GM12892 (cell line): ENCODE measurements at regions not wholly inside any gene's neighbourhood (a gene's known extent, or its start where the extent isn't known, plus 50 kb on each side); places are given as distances from the start of the nearest gene placed in this dataset.
"Not testable (repeated sequence)": the region's sequence is repeated elsewhere in the genome, so short reads cannot be mapped to it uniquely, and the experiment has no call there.

Source experiments
- POLR2A ChIP-seq: IDR thresholded peaks from 2 replicates; pipeline ENCODE4 v1.6.1; 2011; ENCODE audit warnings: low read depth, low read length, control low read depth
- POLR2AphosphoS5 ChIP-seq: IDR thresholded peaks from 2 replicates; pipeline ENCODE4 v1.6.1; 2011; ENCODE audit warnings: low read depth, low read length, control low read depth
- TAF1 ChIP-seq: IDR thresholded peaks from 2 replicates; pipeline ENCODE4 v1.6.1; 2011; ENCODE audit warnings: low read depth, mild to moderate bottlenecking, control low read depth, low read length, borderline replicate concordance

DNA sequence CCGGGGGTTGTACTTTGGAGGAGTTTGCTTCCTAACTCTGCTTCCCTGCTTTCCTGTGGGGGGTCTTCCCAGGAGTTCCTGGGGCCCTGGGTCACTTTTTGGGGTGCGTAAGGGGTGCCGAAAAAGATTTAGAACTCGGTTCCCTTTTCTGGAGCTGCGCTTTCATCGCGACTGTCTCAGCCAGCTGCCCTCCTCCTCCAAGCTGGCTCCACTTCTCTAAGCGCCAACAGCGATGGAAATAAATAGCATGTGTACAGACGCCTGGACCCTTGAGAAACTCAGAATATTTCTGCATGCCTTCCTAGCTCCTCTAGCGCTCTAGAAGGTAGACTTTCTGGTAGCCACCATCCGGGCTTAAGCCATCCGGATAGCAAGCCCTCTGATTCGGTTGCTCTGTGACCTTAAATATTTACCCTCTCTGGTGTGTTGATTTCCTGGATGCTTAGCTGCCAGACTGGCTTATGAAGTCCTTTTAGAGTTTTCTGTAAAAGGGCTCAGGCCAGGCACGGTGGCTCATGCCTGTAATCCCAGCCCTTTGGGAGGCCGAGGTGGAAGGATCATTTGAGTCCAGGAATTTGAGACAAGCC is 71.7 kb downstream of the SPDYE17 start:
- TF ChIP-seq TAF1, POLR2A, POLR2AphosphoS5: not testable (repeated sequence)
